SK-N-SH (cell line): ENCODE measurements at regions not wholly inside any gene's neighbourhood (a gene's known extent, or its start where the extent isn't known, plus 50 kb on each side); places are given as distances from the start of the nearest gene placed in this dataset.
A peak's percentile ranks its signal among the peaks of the same experiment; 100 is the strongest.

ENCODE experiments used
- CTCF ChIA-PET: fragments of 300-600, 350-600 bp; formaldehyde crosslinking; extraction: SDS; loops from one replicate; lab custom pipeline; 2021; lab: Yijun Ruan, JAX
- POLR2A ChIA-PET: fragments of 350-600 bp; sonication (Branson Sonifier 250); formaldehyde crosslinking; extraction: SDS; loops from one replicate; lab custom pipeline; 2020; ENCODE audit warnings: antibody characterized with exemption, inconsistent platforms; lab: Yijun Ruan, JAX
- DNase-seq: peaks from one replicate; pipeline ENCODE4 v3.0.0; 2012
- H2AFZ ChIP-seq: fragments of 200-600 bp; sonication (generic); 2 replicates; pipeline ENCODE4 v1.8.1; 2016; ENCODE audit warnings: antibody characterized with exemption, mild to moderate bottlenecking, low read depth
- H3F3A ChIP-seq: fragments of 200-600 bp; sonication (generic); replicated peaks from 2 replicates; pipeline ENCODE3; 2016; ENCODE audit warnings: antibody characterized with exemption, mild to moderate bottlenecking; ENCODE audit not compliant: insufficient read depth
- H3K27ac ChIP-seq, 2 experiments: fragments of 200-500 bp in 1 of 2; fragments of 200-600 bp in 1 of 2; sonication (Bioruptor generic) in 1 of 2; sonication (generic), shearing (Covaris generic) in 1 of 2; 2 replicates each; pipeline versions ENCODE4 v1.5.1 to v1.6.1; 2014 to 2016; ENCODE audit warnings: low read depth in 2 of 2, inconsistent platforms in 1 of 2, low read length in 1 of 2, mild to moderate bottlenecking in 1 of 2, mixed read lengths in 1 of 2
- H3K27me3 ChIP-seq: fragments of 200-600 bp; sonication (generic), shearing (Covaris generic); 2 replicates; pipeline ENCODE4 v1.6.1; 2016; ENCODE audit warnings: mixed run types; ENCODE audit not compliant: insufficient read depth
- H3K36me3 ChIP-seq, 2 experiments: fragments of 200-500 bp in 1 of 2; fragments of 200-600 bp in 1 of 2; sonication (Bioruptor generic) in 1 of 2; sonication (generic) in 1 of 2; replicated peaks in 1 of 2; 2 replicates each; pipeline versions ENCODE3 to v1.5.1; 2014 to 2016; ENCODE audit warnings: low read length in 1 of 2, mild to moderate bottlenecking in 1 of 2; ENCODE audit not compliant: insufficient read depth in 2 of 2, control insufficient read depth in 1 of 2
- H3K4me1 ChIP-seq, 2 experiments: fragments of 200-500 bp in 1 of 2; fragments of 200-600 bp in 1 of 2; sonication (Bioruptor generic) in 1 of 2; sonication (generic), shearing (Covaris generic) in 1 of 2; 2 replicates each; pipeline versions ENCODE4 v1.5.1 to v1.6.1; 2014 to 2016; ENCODE audit warnings: low read depth in 1 of 2, low read length in 1 of 2, mixed run types in 1 of 2; ENCODE audit not compliant: insufficient read depth in 2 of 2, control insufficient read depth in 1 of 2
- H3K4me2 ChIP-seq: fragments of 200-600 bp; sonication (generic), shearing (Covaris generic); 2 replicates; pipeline ENCODE4 v1.6.1; 2017; ENCODE audit warnings: mixed run types
- H3K4me3 ChIP-seq, 2 experiments: fragments of 200-500 bp in 1 of 2; fragments of 200-600 bp in 1 of 2; sonication (Bioruptor generic) in 1 of 2; sonication (generic), shearing (Covaris generic) in 1 of 2; 2 replicates each; pipeline versions ENCODE4 v1.5.1 to v1.8.1; 2014 to 2016; ENCODE audit warnings: low read depth in 2 of 2, inconsistent platforms in 1 of 2, low read length in 1 of 2, mild to moderate bottlenecking in 1 of 2, mixed read lengths in 1 of 2, moderate library complexity in 1 of 2
- H3K79me2 ChIP-seq: fragments of 200-600 bp; sonication (generic); 2 replicates; pipeline ENCODE4 v1.8.1; 2017; ENCODE audit warnings: mild to moderate bottlenecking; ENCODE audit not compliant: insufficient read depth
- H3K9ac ChIP-seq: fragments of 200-600 bp; sonication (generic); 2 replicates; pipeline ENCODE4 v1.6.1; 2017; ENCODE audit warnings: mixed run types
- H3K9me2 ChIP-seq: fragments of 200-600 bp; sonication (generic); 2 replicates; pipeline ENCODE4 v1.6.1; 2017; ENCODE audit warnings: mixed run types
- H3K9me3 ChIP-seq: fragments of 200-600 bp; sonication (generic); 2 replicates; pipeline ENCODE4 v1.6.1; 2017; ENCODE audit warnings: mixed run types, mild to moderate bottlenecking, moderate library complexity
- H4K20me1 ChIP-seq: fragments of 200-600 bp; sonication (generic); 2 replicates; pipeline ENCODE4 v1.6.1; 2017; ENCODE audit warnings: mild to moderate bottlenecking, mixed run types; ENCODE audit not compliant: insufficient read depth
- CTCF ChIP-seq: fragments of 200-600 bp; sonication (generic); IDR thresholded peaks from 2 replicates; pipeline ENCODE4 v1.6.1; 2017; ENCODE audit warnings: antibody characterized with exemption, mild to moderate bottlenecking, moderate library complexity
- EP300 ChIP-seq, 2 experiments: IDR thresholded peaks; 2 replicates each; pipeline versions ENCODE4 v1.4.0 to v1.6.1; 2012; ENCODE audit warnings: borderline replicate concordance in 1 of 2, low read depth in 1 of 2, low read length in 1 of 2
- FOSL2 ChIP-seq: IDR thresholded peaks from 2 replicates; pipeline ENCODE4 v1.4.0; 2012; ENCODE audit warnings: low read depth, mild to moderate bottlenecking, moderate library complexity, borderline replicate concordance
- FOXJ3 ChIP-seq: sonication (generic); formaldehyde crosslinking; IDR thresholded peaks from 2 replicates; pipeline ENCODE4 v1.5.1; 2020; ENCODE audit warnings: mild to moderate bottlenecking, missing genetic modification reagents
- GATA2 ChIP-seq: sonication (generic); formaldehyde crosslinking; IDR thresholded peaks from 2 replicates; pipeline ENCODE4 v1.5.0; 2020; ENCODE audit warnings: mild to moderate bottlenecking, missing genetic modification reagents
- IRF3 ChIP-seq: fragments of 150-350 bp; IDR thresholded peaks from 2 replicates; pipeline ENCODE4 v1.6.1; 2016; ENCODE audit warnings: mild to moderate bottlenecking, low read depth, low read length
- JUND ChIP-seq: IDR thresholded peaks from 2 replicates; pipeline ENCODE4 v1.4.0; 2012
- MAX ChIP-seq: IDR thresholded peaks from 2 replicates; pipeline ENCODE4 v1.4.0; 2012; ENCODE audit warnings: low read depth
- MXI1 ChIP-seq: IDR thresholded peaks from 2 replicates; pipeline ENCODE4 v1.6.1; 2012; ENCODE audit warnings: mild to moderate bottlenecking, low read depth, low read length, improper control_type of control experiment
- NFIC ChIP-seq: IDR thresholded peaks from 2 replicates; pipeline ENCODE4 v1.4.0; 2012; ENCODE audit warnings: borderline replicate concordance
- NRF1 ChIP-seq: IDR thresholded peaks from 2 replicates; pipeline ENCODE4 v1.6.1; 2012; ENCODE audit warnings: low read depth, mild to moderate bottlenecking, low read length
- PBX3 ChIP-seq: IDR thresholded peaks from 2 replicates; pipeline ENCODE4; 2012
- POLR2AphosphoS5 ChIP-seq: IDR thresholded peaks from 2 replicates; pipeline ENCODE4 v1.6.1; 2012; ENCODE audit warnings: low read depth, low read length
- RCOR1 ChIP-seq: fragments of 150-350 bp; IDR thresholded peaks from 2 replicates; pipeline ENCODE4 v1.6.1; 2017; ENCODE audit warnings: antibody characterized with exemption, low read length
- RFX5 ChIP-seq: IDR thresholded peaks from 2 replicates; pipeline ENCODE4 v1.6.1; 2012; ENCODE audit warnings: mild to moderate bottlenecking, improper control_type of control experiment, low read length
- SIN3A ChIP-seq: IDR thresholded peaks from 2 replicates; pipeline ENCODE4 v1.6.1; 2012; ENCODE audit warnings: low read depth, mild to moderate bottlenecking, low read length, moderate library complexity, borderline replicate concordance
- SMC3 ChIP-seq: IDR thresholded peaks from 2 replicates; pipeline ENCODE4 v1.6.1; 2012; ENCODE audit warnings: low read depth, low read length, improper control_type of control experiment
- TAF1 ChIP-seq: IDR thresholded peaks from 2 replicates; pipeline ENCODE4 v1.6.1; 2012; ENCODE audit warnings: low read depth, mild to moderate bottlenecking, low read length, moderate library complexity, borderline replicate concordance
- USF2 ChIP-seq: fragments of 150-350 bp; IDR thresholded peaks from 2 replicates; pipeline ENCODE4 v1.6.1; 2017; ENCODE audit warnings: antibody characterized with exemption, low read length, low read depth, borderline replicate concordance
- YY1 ChIP-seq: IDR thresholded peaks from 2 replicates; pipeline ENCODE4 v1.4.0; 2012; ENCODE audit warnings: low read depth, mild to moderate bottlenecking
- ZBTB33 ChIP-seq: IDR thresholded peaks from 2 replicates; pipeline ENCODE4 v1.4.0; 2012; ENCODE audit warnings: low read depth, borderline replicate concordance
- WGBS: methylation state at CpG from one replicate; pipeline ENCODE4 v1.1.6; 2017; ENCODE audit warnings: low lambda C conversion rate; 5-methylcytosine and 5-hydroxymethylcytosine counted together

- H4K20me1 ChIP-seq = no peaks in the 10 kb centered on the region
- peak overlapping the region; percentile 94 to 96; a peak in 3 of 4 replicates for H3K27ac ChIP-seq
- no peaks in the 10 kb centered on the region for H3K27me3 ChIP-seq
- H2AFZ ChIP-seq = peak overlapping the region; percentile 7; the same call in 1 of the 2 replicates
- ChIA-PET POLR2A (no interaction called here), CTCF (no interaction called here)
- peaks cover 37% of the 10 kb centered on the region for H3F3A ChIP-seq
- H3K4me2 ChIP-seq = no peak overlapping the region
- no peaks in the 10 kb centered on the region for H3K9me2 ChIP-seq
- no peak overlapping the region for H3K4me3 ChIP-seq
- H3K36me3 ChIP-seq = no peaks in the 10 kb centered on the region
- no peaks in the 10 kb centered on the region for H3K79me2 ChIP-seq
- 80% methylated on average over 2 of the region's 2 CpGs for WGBS
- DNase-seq = no peak
- peaks cover 22 to 40% of the 10 kb centered on the region in 2 experiments for H3K4me1 ChIP-seq
- H3K9ac ChIP-seq = peak overlapping the region; percentile 64; the same call in 1 of the 2 replicates
- no peaks in the 10 kb centered on the region for H3K9me3 ChIP-seq
- TF ChIP-seq YY1 (no peak), GATA2 (CRISPR knock-in tag) (no peak), NRF1 (no peak), NFIC (0 out of 2 replicates have a peak, but pooled peaks have one; percentile 1)
These were observed 313.1 kb downstream of the TGFB2 start for GRCh38 chr1:218658269-218658668.

- H3F3A ChIP-seq = peaks cover 37% of the 10 kb centered on the region
- peak overlapping the region; percentile 7; the same call in 1 of the 2 replicates for H2AFZ ChIP-seq
- TF ChIP-seq ZBTB33 (no peak), FOSL2 (peak; percentile 80), POLR2AphosphoS5 (no peak), JUND (peak; percentile 77), IRF3 (no peak), CTCF (no peak), PBX3 (peak; percentile 59), RFX5 (no peak), NFIC (peak; percentile 40; the same call in 1 of the 2 replicates), MXI1 (no peak), TAF1 (no peak), RCOR1 (no peak), YY1 (no peak), NRF1 (no peak), USF2 (no peak), MAX (0 out of 2 replicates have a peak, but pooled peaks have one; percentile 17), FOXJ3 (CRISPR knock-in tag) (no peak), SMC3 (no peak), EP300 (IDR thresholded peaks at IDR 0.05; ENCODE audit: borderline replicate concordance in 1 of 2, low read depth in 1 of 2, low read length in 1 of 2) (peak in 1 of 2 experiments; percentile 42; a peak in 1 of 4 replicates), SIN3A (no peak)
These were observed 313.8 kb downstream of the TGFB2 start for GRCh38 chr1:218658899-218659298.

More at GRCh38 chr1:218658899-218659298, 313.8 kb downstream of the TGFB2 start:
- no peaks in the 10 kb centered on the region for H3K79me2 ChIP-seq
- 16% methylated on average over 6 of the region's 6 CpGs for WGBS
- peak overlapping the region; percentile 94 to 96 for H3K27ac ChIP-seq
- ChIA-PET POLR2A (no interaction called here), CTCF (no interaction called here)
- H3K36me3 ChIP-seq = no peaks in the 10 kb centered on the region
- DNase-seq = no peak
- no peaks in the 10 kb centered on the region for H3K9me2 ChIP-seq
- H4K20me1 ChIP-seq = no peaks in the 10 kb centered on the region
- H3K9me3 ChIP-seq = no peaks in the 10 kb centered on the region
- peaks cover 22 to 40% of the 10 kb centered on the region in 2 experiments for H3K4me1 ChIP-seq
- no peak overlapping the region for H3K4me3 ChIP-seq
- H3K27me3 ChIP-seq = no peaks in the 10 kb centered on the region
- H3K4me2 ChIP-seq = no peak overlapping the region
- peak overlapping the region; percentile 64; the same call in 1 of the 2 replicates for H3K9ac ChIP-seq
